GM12878 (cell line): ENCODE measurements at regions not wholly inside any gene's neighbourhood (a gene's known extent, or its start where the extent isn't known, plus 50 kb on each side); places are given as distances from the start of the nearest gene placed in this dataset.

Experiments used
- ATAC-seq: fragments of 200-7000 bp; cut with Tn5 transposase; 3 replicates; pipeline ENCODE4 v1.9.1; 2020; ENCODE audit warnings: mild to moderate bottlenecking, moderate library complexity
- BruUV-seq: library from RNA; stranded (reverse); fragments of 400-500 nt; replicated peaks from 2 replicates; lab custom pipeline; 2021; lab: Mats Ljungman, UMichigan
- CTCF ChIA-PET: fragments of 300-600 bp; sonication (Branson Sonifier 250); formaldehyde crosslinking; extraction: SDS; loops from one replicate; lab custom pipeline; 2021; ENCODE audit warnings: inconsistent platforms; lab: Yijun Ruan, JAX
- POLR2A ChIA-PET: fragments of 350-600 bp; formaldehyde crosslinking; extraction: SDS; loops from one replicate; lab custom pipeline; 2021; ENCODE audit warnings: inconsistent platforms; lab: Charles Lee
- RAD21 ChIA-PET: fragments of 300-600 bp; sonication (Branson Sonifier 250); formaldehyde crosslinking; loops from one replicate; lab custom pipeline; 2023; ENCODE audit warnings: antibody characterized with exemption; ENCODE audit not compliant: unreplicated experiment; lab: Charles Lee
- SMC1A ChIA-PET: fragments of 300-600 bp; sonication (Branson Sonifier 250); formaldehyde crosslinking; loops from one replicate; lab custom pipeline; 2023; ENCODE audit not compliant: unreplicated experiment, uncharacterized antibody; lab: Charles Lee
- DNase-seq: peaks from one replicate; pipeline ENCODE4 v3.0.0-alpha.2; 2011; ENCODE audit warnings: low read depth, low spot score
- FAIRE-seq: peaks from 3 replicates; lab custom pipeline; 2011; peaks lifted over from hg19 to GRCh38; lab: Jason Lieb, UNC
- H2AFZ ChIP-seq: 2 replicates; pipeline ENCODE4 v1.6.0; 2011; ENCODE audit warnings: low read depth, low read length, control low read depth; ENCODE audit not compliant: control insufficient read depth
- H3K27ac ChIP-seq: 2 replicates; pipeline ENCODE4 v1.5.1; 2011; ENCODE audit warnings: control low read depth; ENCODE audit not compliant: control insufficient read depth, insufficient read depth
- H3K27me3 ChIP-seq, 2 experiments: replicated peaks in 1 of 2; 2 replicates each; pipeline versions ENCODE4 v1.6.0 to v1.6.1; 2011; ENCODE audit warnings: low read length in 1 of 2; ENCODE audit not compliant: control insufficient read depth in 2 of 2, insufficient read depth in 2 of 2
- H3K36me3 ChIP-seq, 2 experiments: 2 replicates each; pipeline ENCODE4 v1.5.1; 2011; ENCODE audit warnings: low read length in 1 of 2; ENCODE audit not compliant: control insufficient read depth in 2 of 2, insufficient read depth in 2 of 2
- H3K4me1 ChIP-seq: 2 replicates; pipeline ENCODE4 v1.6.1; 2011; ENCODE audit warnings: mild to moderate bottlenecking, low read length, moderate library complexity, mixed read lengths; ENCODE audit not compliant: control insufficient read depth, insufficient read depth
- H3K4me2 ChIP-seq: 2 replicates; pipeline ENCODE4 v1.6.0; 2011; ENCODE audit warnings: control low read depth; ENCODE audit not compliant: control insufficient read depth, insufficient read depth
- H3K4me3 ChIP-seq: fragments of 200-600 bp; sonication (generic); 2 replicates; pipeline ENCODE4 v1.5.1; 2016
- H3K79me2 ChIP-seq: 2 replicates; pipeline ENCODE4 v1.6.0; 2011; ENCODE audit warnings: low read length; ENCODE audit not compliant: control insufficient read depth, insufficient read depth
- H3K9ac ChIP-seq: 2 replicates; pipeline ENCODE4 v1.8.0; 2011; ENCODE audit warnings: low read length, control low read depth, mixed read lengths; ENCODE audit not compliant: control insufficient read depth, insufficient read depth
- H3K9me3 ChIP-seq: replicated peaks from 3 replicates; pipeline ENCODE4 v1.5.1; 2011; ENCODE audit warnings: mild to moderate bottlenecking, low read length; ENCODE audit not compliant: control insufficient read depth, insufficient read depth
- H4K20me1 ChIP-seq: 2 replicates; pipeline ENCODE4 v1.6.0; 2011; ENCODE audit not compliant: control insufficient read depth, insufficient read depth
- CHD4 ChIP-seq: fragments of 200-600 bp; sonication (generic); IDR thresholded peaks from 2 replicates; pipeline ENCODE4 v1.6.1; 2016; ENCODE audit warnings: mild to moderate bottlenecking
- EZH2 ChIP-seq: IDR thresholded peaks from 2 replicates; pipeline ENCODE4 v1.6.1; 2012; ENCODE audit warnings: low read depth, mild to moderate bottlenecking, control low read depth, inconsistent platforms, low read length, borderline replicate concordance; ENCODE audit not compliant: control insufficient read depth
- FOXM1 ChIP-seq: IDR thresholded peaks from 2 replicates; pipeline ENCODE4 v1.6.1; 2012; ENCODE audit warnings: low read depth, mild to moderate bottlenecking, inconsistent platforms, low read length, moderate library complexity
- IKZF2 ChIP-seq, 2 experiments: fragments of 450-650 bp; IDR thresholded peaks; 2 replicates each; pipeline ENCODE4 v1.6.1; 2017; ENCODE audit warnings: mild to moderate bottlenecking in 2 of 2, moderate library complexity in 2 of 2
- JUND ChIP-seq: IDR thresholded peaks from 2 replicates; pipeline ENCODE4 v1.6.1; 2012; ENCODE audit warnings: low read depth, mild to moderate bottlenecking, low read length, improper control_type of control experiment, moderate library complexity
- KAT2A ChIP-seq: conservative IDR thresholded peaks from 2 replicates; pipeline ENCODE4 v1.6.1; 2011; ENCODE audit warnings: low read depth, low read length; ENCODE audit not compliant: control insufficient read depth
- NR2F1 ChIP-seq: fragments of 450-650 bp; conservative IDR thresholded peaks from 2 replicates; pipeline ENCODE4 v1.6.1; 2017; ENCODE audit warnings: mild to moderate bottlenecking
- PAX8 ChIP-seq: fragments of 450-650 bp; IDR thresholded peaks from 2 replicates; pipeline ENCODE4 v1.6.1; 2017; ENCODE audit warnings: mild to moderate bottlenecking, moderate library complexity
- SIX5 ChIP-seq: IDR thresholded peaks from 2 replicates; pipeline ENCODE4 v1.6.1; 2011; ENCODE audit warnings: mild to moderate bottlenecking, low read depth, low read length, moderate library complexity; ENCODE audit not compliant: severe bottlenecking
- SMC3 ChIP-seq: IDR thresholded peaks from 2 replicates; pipeline ENCODE4 v1.6.1; 2011; ENCODE audit warnings: low read length, improper control_type of control experiment, borderline replicate concordance
- WGBS: methylation state at CpG from one replicate; pipeline ENCODE4 v1.1.6; 2016; ENCODE audit warnings: low lambda C conversion rate; ENCODE audit not compliant: insufficient replicate concordance, insufficient coverage; ENCODE audit errors: missing lambda C conversion rate; 5-methylcytosine and 5-hydroxymethylcytosine counted together
- in situ Hi-C: fragments of 300-500 bp; cut with MboI; formaldehyde crosslinking; loops from 9 replicates; pipeline ENCODE4 v1.14.3; 2018; ENCODE audit warnings: mixed read lengths
- intact Hi-C: fragments of 100-400 bp; cut with micrococcal nuclease; formaldehyde crosslinking; loops from one replicate; pipeline ENCODE4 v1.14.2; 2022; ENCODE audit not compliant: unreplicated experiment
- TF ChIP-seq, protein P1 (sequence below): IDR thresholded peaks from 2 replicates; pipeline ENCODE4 v1.6.1; 2011; ENCODE audit warnings: low read depth, low read length, improper control_type of control experiment, borderline replicate concordance
- TF ChIP-seq, protein P2 (sequence below): fragments of 450-650 bp; IDR thresholded peaks from 2 replicates; pipeline ENCODE4 v1.6.1; 2017; ENCODE audit warnings: mild to moderate bottlenecking, low read depth, inconsistent platforms; ENCODE audit not compliant: poor library complexity, severe bottlenecking
- TF ChIP-seq, protein P3 (sequence below): IDR thresholded peaks from 2 replicates; pipeline ENCODE4 v1.6.1; 2011; ENCODE audit warnings: mild to moderate bottlenecking, low read depth, low read length, moderate library complexity; ENCODE audit not compliant: insufficient replicate concordance
- TF ChIP-seq, protein P4 (sequence below): fragments of 450-650 bp; formaldehyde crosslinking; IDR thresholded peaks from 2 replicates; pipeline ENCODE4 v1.4.0; 2022; ENCODE audit warnings: mild to moderate bottlenecking, moderate library complexity

DNA sequence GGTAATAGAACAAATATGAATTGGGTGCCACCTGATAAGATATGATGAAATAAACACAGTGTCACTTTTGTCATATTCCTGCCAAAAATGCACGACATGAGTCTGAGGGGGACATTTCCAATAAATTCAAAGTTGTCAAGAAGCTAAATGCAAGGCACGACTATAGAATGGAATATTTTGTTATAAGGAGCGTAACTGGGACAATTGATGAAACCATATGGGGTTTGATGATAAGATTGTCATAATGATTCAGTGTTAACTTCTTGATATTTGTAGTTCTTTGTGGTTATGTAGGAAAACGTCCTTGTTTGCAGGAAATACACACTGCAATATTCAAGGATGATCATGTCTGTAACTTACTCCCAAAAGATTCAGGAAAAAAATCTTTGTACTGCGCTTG is 163.3 kb downstream of the MEX3B start:
- POLR2A ChIA-PET: no interaction called here
- H3K36me3 ChIP-seq: no peaks in the 10 kb centered on the region
- H3K4me1 ChIP-seq: no peaks in the 10 kb centered on the region
- CTCF ChIA-PET: no interaction called here
- TF ChIP-seq, protein P1, sequence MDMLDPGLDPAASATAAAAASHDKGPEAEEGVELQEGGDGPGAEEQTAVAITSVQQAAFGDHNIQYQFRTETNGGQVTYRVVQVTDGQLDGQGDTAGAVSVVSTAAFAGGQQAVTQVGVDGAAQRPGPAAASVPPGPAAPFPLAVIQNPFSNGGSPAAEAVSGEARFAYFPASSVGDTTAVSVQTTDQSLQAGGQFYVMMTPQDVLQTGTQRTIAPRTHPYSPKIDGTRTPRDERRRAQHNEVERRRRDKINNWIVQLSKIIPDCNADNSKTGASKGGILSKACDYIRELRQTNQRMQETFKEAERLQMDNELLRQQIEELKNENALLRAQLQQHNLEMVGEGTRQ: no peak
- TF ChIP-seq, protein P2, sequence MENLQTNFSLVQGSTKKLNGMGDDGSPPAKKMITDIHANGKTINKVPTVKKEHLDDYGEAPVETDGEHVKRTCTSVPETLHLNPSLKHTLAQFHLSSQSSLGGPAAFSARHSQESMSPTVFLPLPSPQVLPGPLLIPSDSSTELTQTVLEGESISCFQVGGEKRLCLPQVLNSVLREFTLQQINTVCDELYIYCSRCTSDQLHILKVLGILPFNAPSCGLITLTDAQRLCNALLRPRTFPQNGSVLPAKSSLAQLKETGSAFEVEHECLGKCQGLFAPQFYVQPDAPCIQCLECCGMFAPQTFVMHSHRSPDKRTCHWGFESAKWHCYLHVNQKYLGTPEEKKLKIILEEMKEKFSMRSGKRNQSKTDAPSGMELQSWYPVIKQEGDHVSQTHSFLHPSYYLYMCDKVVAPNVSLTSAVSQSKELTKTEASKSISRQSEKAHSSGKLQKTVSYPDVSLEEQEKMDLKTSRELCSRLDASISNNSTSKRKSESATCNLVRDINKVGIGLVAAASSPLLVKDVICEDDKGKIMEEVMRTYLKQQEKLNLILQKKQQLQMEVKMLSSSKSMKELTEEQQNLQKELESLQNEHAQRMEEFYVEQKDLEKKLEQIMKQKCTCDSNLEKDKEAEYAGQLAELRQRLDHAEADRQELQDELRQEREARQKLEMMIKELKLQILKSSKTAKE: no peak
- TF ChIP-seq KAT2A (no peak), IKZF2 (IDR thresholded peaks at IDR 0.05) (no peak), SIX5 (no peak), NR2F1 (no peak), SMC3 (no peak), PAX8 (no peak), CHD4 (no peak), EZH2 (no peak), FOXM1 (no peak), JUND (no peak)
- TF ChIP-seq, protein P3, sequence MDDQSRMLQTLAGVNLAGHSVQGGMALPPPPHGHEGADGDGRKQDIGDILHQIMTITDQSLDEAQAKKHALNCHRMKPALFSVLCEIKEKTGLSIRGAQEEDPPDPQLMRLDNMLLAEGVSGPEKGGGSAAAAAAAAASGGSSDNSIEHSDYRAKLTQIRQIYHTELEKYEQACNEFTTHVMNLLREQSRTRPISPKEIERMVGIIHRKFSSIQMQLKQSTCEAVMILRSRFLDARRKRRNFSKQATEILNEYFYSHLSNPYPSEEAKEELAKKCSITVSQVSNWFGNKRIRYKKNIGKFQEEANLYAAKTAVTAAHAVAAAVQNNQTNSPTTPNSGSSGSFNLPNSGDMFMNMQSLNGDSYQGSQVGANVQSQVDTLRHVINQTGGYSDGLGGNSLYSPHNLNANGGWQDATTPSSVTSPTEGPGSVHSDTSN: no peak
- TF ChIP-seq, protein P4, sequence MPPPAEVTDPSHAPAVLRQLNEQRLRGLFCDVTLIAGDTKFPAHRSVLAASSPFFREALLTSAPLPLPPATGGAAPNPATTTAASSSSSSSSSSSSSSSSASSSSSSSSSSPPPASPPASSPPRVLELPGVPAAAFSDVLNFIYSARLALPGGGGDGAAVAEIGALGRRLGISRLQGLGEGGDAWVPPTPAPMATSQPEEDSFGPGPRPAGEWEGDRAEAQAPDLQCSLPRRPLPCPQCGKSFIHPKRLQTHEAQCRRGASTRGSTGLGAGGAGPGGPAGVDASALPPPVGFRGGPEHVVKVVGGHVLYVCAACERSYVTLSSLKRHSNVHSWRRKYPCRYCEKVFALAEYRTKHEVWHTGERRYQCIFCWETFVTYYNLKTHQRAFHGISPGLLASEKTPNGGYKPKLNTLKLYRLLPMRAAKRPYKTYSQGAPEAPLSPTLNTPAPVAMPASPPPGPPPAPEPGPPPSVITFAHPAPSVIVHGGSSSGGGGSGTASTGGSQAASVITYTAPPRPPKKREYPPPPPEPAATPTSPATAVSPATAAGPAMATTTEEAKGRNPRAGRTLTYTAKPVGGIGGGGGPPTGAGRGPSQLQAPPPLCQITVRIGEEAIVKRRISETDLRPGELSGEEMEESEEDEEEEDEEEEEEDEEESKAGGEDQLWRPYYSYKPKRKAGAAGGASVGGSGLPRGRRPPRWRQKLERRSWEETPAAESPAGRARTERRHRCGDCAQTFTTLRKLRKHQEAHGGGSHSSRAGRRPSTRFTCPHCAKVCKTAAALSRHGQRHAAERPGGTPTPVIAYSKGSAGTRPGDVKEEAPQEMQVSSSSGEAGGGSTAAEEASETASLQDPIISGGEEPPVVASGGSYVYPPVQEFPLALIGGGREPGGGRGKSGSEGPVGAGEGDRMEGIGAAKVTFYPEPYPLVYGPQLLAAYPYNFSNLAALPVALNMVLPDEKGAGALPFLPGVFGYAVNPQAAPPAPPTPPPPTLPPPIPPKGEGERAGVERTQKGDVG (CRISPR knock-in tag): no peak
- RAD21 ChIA-PET: no interaction called here
- H3K9ac ChIP-seq: no peak overlapping the region
- H3K27ac ChIP-seq: no peak overlapping the region
- no peaks in the 10 kb centered on the region for H3K79me2 ChIP-seq
- no peak overlapping the region for H3K4me2 ChIP-seq
- no peak overlapping the region for H2AFZ ChIP-seq
- no peaks in the 10 kb centered on the region for H4K20me1 ChIP-seq
- SMC1A ChIA-PET: no interaction called here
- no TSS peak for BruUV-seq
- no peak overlapping the region for H3K4me3 ChIP-seq
- intact Hi-C loops (no loop called here), in situ Hi-C loops (no loop called here)
- DNase-seq: no peak
- 20% methylated on average over 5 of the region's 5 CpGs for WGBS
- no peak for FAIRE-seq
- 0 out of 4 replicates have a peak, but pooled peaks cover 0 to 2% of the 10 kb centered on the region in 2 experiments for H3K27me3 ChIP-seq
- no peaks in the 10 kb centered on the region; the same call in 2 of the 3 replicates for H3K9me3 ChIP-seq
- ATAC-seq: no peak
